ENCODE measurements at regions not wholly inside any gene's neighbourhood (a gene's known extent, or its start where the extent isn't known, plus 50 kb on each side); places are given as distances from the start of the nearest gene placed in this dataset.
"Not testable (repeated sequence)": the region's sequence is repeated elsewhere in the genome, so short reads cannot be mapped to it uniquely, and the experiment has no call there.

DNA sequence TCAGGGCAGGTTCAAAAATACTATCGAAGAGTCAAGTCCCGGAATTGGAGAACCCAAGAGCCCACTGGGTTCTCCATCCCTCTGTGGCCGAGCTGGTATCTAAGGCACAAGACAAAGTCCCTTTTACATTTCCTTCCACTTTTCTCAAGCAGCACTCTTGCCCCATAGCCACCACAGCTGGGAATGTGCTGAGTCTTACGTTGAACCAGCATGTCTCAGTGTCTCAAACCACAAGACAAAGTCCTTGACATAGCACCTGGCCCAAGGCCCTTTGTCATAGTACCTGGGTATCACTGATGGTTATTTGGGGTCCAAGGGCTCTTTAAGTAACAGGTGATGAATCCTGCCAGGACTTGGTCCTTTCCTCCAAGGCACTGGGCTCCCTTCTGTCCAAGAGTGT is 210.2 kb upstream of the IRS4 start:
- TF ChIP-seq, protein P1, sequence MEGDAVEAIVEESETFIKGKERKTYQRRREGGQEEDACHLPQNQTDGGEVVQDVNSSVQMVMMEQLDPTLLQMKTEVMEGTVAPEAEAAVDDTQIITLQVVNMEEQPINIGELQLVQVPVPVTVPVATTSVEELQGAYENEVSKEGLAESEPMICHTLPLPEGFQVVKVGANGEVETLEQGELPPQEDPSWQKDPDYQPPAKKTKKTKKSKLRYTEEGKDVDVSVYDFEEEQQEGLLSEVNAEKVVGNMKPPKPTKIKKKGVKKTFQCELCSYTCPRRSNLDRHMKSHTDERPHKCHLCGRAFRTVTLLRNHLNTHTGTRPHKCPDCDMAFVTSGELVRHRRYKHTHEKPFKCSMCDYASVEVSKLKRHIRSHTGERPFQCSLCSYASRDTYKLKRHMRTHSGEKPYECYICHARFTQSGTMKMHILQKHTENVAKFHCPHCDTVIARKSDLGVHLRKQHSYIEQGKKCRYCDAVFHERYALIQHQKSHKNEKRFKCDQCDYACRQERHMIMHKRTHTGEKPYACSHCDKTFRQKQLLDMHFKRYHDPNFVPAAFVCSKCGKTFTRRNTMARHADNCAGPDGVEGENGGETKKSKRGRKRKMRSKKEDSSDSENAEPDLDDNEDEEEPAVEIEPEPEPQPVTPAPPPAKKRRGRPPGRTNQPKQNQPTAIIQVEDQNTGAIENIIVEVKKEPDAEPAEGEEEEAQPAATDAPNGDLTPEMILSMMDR (IDR thresholded peaks at IDR 0.05), result no peak
- ATAC-seq (no peak), DNase-seq (no peak)
- POLR2A ChIA-PET, result no interaction called here
- CTCF ChIA-PET, result no interaction called here
- Mint-ChIP-seq H3K4me1 (ENCODE audit: low read depth) (no peaks in the 10 kb centered on the region), H3K9me3 (no peaks in the 10 kb centered on the region), H3K4me3 (no peak overlapping the region), H3K27ac (no peak overlapping the region), H3K36me3 (ENCODE audit: low read depth) (no peaks in the 10 kb centered on the region), H3K27me3 (no peaks in the 10 kb centered on the region)
- intact Hi-C loops (cut with micrococcal nuclease), result no loop called here

DNA sequence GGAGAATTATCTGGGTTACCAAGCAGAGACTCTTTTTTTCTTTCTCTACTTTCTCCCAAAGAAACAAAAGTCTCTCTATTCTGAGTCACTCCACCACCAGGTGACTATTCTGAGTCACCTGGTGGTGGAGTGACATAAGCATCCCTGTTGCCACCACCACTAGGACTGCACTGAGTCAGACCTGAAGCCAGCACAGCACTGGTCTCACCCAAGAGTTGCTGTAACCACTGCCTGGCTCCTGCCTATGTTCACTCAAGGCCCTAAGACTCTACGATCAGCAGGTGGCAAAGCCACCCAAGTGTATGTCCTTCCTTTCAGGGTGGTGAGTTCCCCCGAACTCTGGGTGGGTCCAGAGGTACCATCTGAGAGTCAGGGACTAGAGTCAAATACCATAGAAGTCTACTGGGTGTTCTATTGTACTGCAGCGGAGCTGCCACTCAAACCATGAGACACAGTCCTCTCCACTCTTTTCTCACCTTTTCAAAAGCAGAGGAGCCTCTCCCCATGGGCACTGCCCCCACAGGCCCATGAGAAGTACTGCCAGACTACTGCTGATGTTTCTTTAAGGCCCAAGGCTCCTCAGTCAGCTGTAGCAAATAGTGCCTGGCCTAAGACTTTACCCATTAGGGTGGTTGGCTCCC is 209.6 kb upstream of the IRS4 start:
- no peak for ATAC-seq
- Mint-ChIP-seq H3K4me3 (no peak overlapping the region), H3K27me3 (no peaks in the 10 kb centered on the region), H3K36me3 (ENCODE audit: low read depth) (no peaks in the 10 kb centered on the region), H3K4me1 (ENCODE audit: low read depth) (no peaks in the 10 kb centered on the region), H3K9me3 (no peaks in the 10 kb centered on the region), H3K27ac (no peak overlapping the region)
- ChIA-PET POLR2A (no interaction called here), CTCF (no interaction called here)
- intact Hi-C loops (cut with micrococcal nuclease), result no loop called here
- TF ChIP-seq, protein P1 (IDR thresholded peaks at IDR 0.05), result no peak
- DNase-seq, result no peak

DNA sequence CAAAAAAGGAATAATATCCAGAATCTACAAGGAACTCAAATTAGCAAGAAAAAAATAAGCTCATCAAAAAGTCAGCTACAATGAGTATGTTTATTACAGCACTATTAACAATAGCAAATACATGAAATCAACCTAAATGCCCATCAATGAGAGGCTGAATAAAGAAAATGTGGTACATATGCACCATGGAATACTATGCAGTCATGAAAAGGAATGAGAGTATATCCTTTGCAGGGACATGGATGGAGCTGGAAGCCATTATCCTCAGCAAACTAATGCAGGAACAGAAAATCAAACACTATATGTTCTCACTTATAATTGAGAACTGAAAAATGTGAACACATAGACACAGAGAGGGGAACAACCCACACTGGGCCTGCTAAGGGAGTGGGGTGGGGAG is 178.4 kb upstream of the IRS4 start:
- ATAC-seq, result no peak
- no peaks in the 10 kb centered on the region for H3K9me3 Mint-ChIP-seq
- no peak for DNase-seq
- no peaks in the 10 kb centered on the region for H3K36me3 Mint-ChIP-seq (ENCODE audit: low read depth)
- H3K4me1 Mint-ChIP-seq (ENCODE audit: low read depth), result no peaks in the 10 kb centered on the region
- intact Hi-C loops (cut with micrococcal nuclease), result no loop called here
- no peaks in the 10 kb centered on the region for H3K27me3 Mint-ChIP-seq
- H3K27ac Mint-ChIP-seq, result no peak overlapping the region
- POLR2A ChIA-PET, result no interaction called here
- CTCF ChIA-PET, result no interaction called here
- TF ChIP-seq, protein P1 (IDR thresholded peaks at IDR 0.05), result no peak
- no peak overlapping the region for H3K4me3 Mint-ChIP-seq

DNA sequence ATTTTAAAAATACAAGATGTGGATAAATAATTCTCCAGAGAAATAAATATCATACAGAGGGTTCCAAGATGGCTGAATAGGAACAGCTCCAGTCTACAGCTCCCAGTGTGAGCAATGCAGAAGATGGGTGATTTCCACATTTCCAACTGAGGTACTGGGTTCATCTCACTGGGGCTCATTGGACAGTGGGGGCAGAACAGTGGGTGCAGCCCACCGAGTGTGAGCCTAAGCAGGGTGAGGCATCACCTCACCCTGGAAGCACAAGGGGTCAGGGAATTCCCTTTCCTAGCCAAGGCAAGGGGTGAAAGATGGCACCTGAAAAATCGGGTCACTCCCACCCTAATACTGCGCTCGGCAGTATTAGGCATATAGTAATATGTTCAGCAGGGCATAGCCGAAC is 167.5 kb upstream of the IRS4 start:
- H3K27ac Mint-ChIP-seq; H3K36me3 Mint-ChIP-seq (ENCODE audit: low read depth); ATAC-seq; H3K27me3 Mint-ChIP-seq; POLR2A ChIA-PET; intact Hi-C loops (cut with micrococcal nuclease); H3K4me3 Mint-ChIP-seq; DNase-seq; CTCF ChIA-PET; H3K4me1 Mint-ChIP-seq (ENCODE audit: low read depth); H3K9me3 Mint-ChIP-seq: not testable (repeated sequence)

DNA sequence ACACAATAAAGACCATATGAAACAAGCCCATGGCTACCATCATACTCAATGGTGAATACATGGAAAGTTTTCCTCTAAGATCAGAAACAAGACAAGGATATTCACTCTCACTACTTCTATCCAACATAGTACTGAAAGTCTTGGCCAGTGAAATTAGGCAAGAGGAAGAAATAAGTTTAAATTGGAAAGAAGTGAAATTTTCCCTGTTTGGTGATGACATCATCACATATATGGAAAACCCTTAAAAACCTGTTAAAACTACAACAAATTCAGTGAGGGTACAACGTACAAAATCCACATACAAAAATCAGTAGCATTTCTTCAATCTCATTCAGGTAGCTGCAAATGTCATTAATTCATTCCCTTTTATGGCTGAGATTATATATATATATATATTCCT is 164.0 kb upstream of the IRS4 start:
- Mint-ChIP-seq H3K27ac (no peak overlapping the region), H3K4me3 (no peak overlapping the region), H3K4me1 (ENCODE audit: low read depth) (no peaks in the 10 kb centered on the region), H3K9me3 (peaks cover 7% of the 10 kb centered on the region), H3K36me3 (ENCODE audit: low read depth) (no peaks in the 10 kb centered on the region), H3K27me3 (no peaks in the 10 kb centered on the region)
- ATAC-seq (no peak), DNase-seq (no peak)
- intact Hi-C loops (cut with micrococcal nuclease), result no loop called here
- TF ChIP-seq, protein P1 (IDR thresholded peaks at IDR 0.05), result no peak
- CTCF ChIA-PET, result no interaction called here
- POLR2A ChIA-PET, result no interaction called here

DNA sequence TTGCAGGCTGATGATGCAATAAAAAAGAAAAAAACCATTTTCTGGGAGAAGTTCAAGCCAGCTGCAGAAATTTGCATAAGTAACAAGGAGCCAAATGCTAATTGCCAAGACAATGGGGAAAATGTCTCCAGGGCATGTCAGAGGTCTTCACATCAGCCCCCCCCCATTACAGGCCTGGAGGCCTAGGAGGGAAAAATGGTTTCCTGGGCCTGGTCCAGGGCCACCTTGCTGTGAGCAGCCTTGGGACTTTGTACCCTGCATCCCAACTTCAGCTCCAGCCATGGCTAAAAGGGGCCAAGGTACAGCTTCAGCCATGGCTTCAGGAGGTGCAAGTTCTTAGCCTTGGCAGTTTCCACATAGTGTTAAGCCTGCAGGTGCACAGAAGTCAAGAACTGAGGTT is 160.0 kb upstream of the IRS4 start:
- intact Hi-C loops (cut with micrococcal nuclease); POLR2A ChIA-PET; CTCF ChIA-PET; H3K36me3 Mint-ChIP-seq (ENCODE audit: low read depth); H3K4me1 Mint-ChIP-seq (ENCODE audit: low read depth); H3K9me3 Mint-ChIP-seq; DNase-seq; H3K27me3 Mint-ChIP-seq; ATAC-seq; H3K27ac Mint-ChIP-seq; H3K4me3 Mint-ChIP-seq: not testable (repeated sequence)
